ENCODE measurements at regions not wholly inside any gene's neighbourhood (a gene's known extent, or its start where the extent isn't known, plus 50 kb on each side); places are given as distances from the start of the nearest gene placed in this dataset.

- no peak for TF ChIP-seq CTCF (IDR thresholded peaks at IDR 0.05)
- no peak for TF ChIP-seq ZFX (IDR thresholded peaks at IDR 0.05; ENCODE audit: borderline replicate concordance)
Observed at GRCh38 chr2:236700703-236701102, 131.1 kb downstream of the ACKR3 start.

Data from 22Rv1 (cell line).